CD14-positive monocyte (primary cell): ENCODE measurements at regions not wholly inside any gene's neighbourhood (a gene's known extent, or its start where the extent isn't known, plus 50 kb on each side); places are given as distances from the start of the nearest gene placed in this dataset.
"Not testable (repeated sequence)": the region's sequence is repeated elsewhere in the genome, so short reads cannot be mapped to it uniquely, and the experiment has no call there.

Experiments
- DNase-seq, 3 donors: peaks; one replicate each; pipeline ENCODE4 v3.0.0-alpha.2; 2011 to 2022
- H2AFZ ChIP-seq: 2 replicates; pipeline ENCODE4 v1.6.0; 2012; ENCODE audit warnings: mild to moderate bottlenecking, low read depth, low read length, inconsistent platforms; ENCODE audit not compliant: insufficient read depth, poor library complexity, severe bottlenecking
- H3K27ac ChIP-seq, 2 donors: 1 replicate in 1 of 2; 2 replicates in 1 of 2; pipeline ENCODE4 v1.5.1; 2012 to 2013; ENCODE audit warnings: low read length in 2 of 2, control low read depth in 1 of 2, inconsistent platforms in 1 of 2, low read depth in 1 of 2, mild to moderate bottlenecking in 1 of 2
- H3K27me3 ChIP-seq, 2 donors: one replicate each; pipeline versions ENCODE4 v1.6.0 to v1.6.1; 2011 to 2013; ENCODE audit warnings: low read length in 2 of 2; ENCODE audit not compliant: control insufficient read depth in 2 of 2, insufficient read depth in 2 of 2
- H3K36me3 ChIP-seq, 2 donors: replicated peaks in 1 of 2; 1 replicate in 1 of 2; 2 replicates in 1 of 2; pipeline versions ENCODE4 v1.5.1 to v1.6.1; 2012 to 2013; ENCODE audit warnings: low read length in 2 of 2, control low read depth in 1 of 2, inconsistent platforms in 1 of 2, mild to moderate bottlenecking in 1 of 2; ENCODE audit not compliant: insufficient read depth in 2 of 2, control insufficient read depth in 1 of 2
- H3K4me1 ChIP-seq, 2 donors: 1 replicate in 1 of 2; 2 replicates in 1 of 2; pipeline versions ENCODE4 v1.5.1 to v1.6.1; 2012 to 2013; ENCODE audit warnings: low read length in 2 of 2, control low read depth in 1 of 2, inconsistent platforms in 1 of 2, mild to moderate bottlenecking in 1 of 2, moderate library complexity in 1 of 2; ENCODE audit not compliant: insufficient read depth in 2 of 2, control insufficient read depth in 1 of 2
- H3K4me2 ChIP-seq: replicated peaks from 2 replicates; pipeline ENCODE3; 2012; ENCODE audit warnings: low read length, moderate library complexity, mild to moderate bottlenecking; ENCODE audit not compliant: poor library complexity, severe bottlenecking; ENCODE audit errors: extremely low read depth
- H3K4me3 ChIP-seq, 3 experiments: fragments of 200-600 bp in 1 of 3; sonication (generic) in 1 of 3; replicated peaks in 1 of 3; 1 replicate in 2 of 3; 2 replicates in 1 of 3; pipeline ENCODE4 v1.5.1; 2011 to 2013; ENCODE audit warnings: low read length in 3 of 3, mild to moderate bottlenecking in 3 of 3, control low read depth in 2 of 3, low read depth in 2 of 3, inconsistent platforms in 1 of 3, moderate library complexity in 1 of 3
- H3K79me2 ChIP-seq: 2 replicates; pipeline ENCODE4 v1.6.0; 2012; ENCODE audit warnings: mild to moderate bottlenecking, control low read depth, inconsistent platforms, low read length, moderate library complexity; ENCODE audit not compliant: insufficient read depth
- H3K9ac ChIP-seq: 2 replicates; pipeline ENCODE4 v1.6.0; 2017; ENCODE audit warnings: low read length, mild to moderate bottlenecking; ENCODE audit not compliant: insufficient read depth, poor library complexity, severe bottlenecking
- H3K9me3 ChIP-seq, 2 donors: replicated peaks in 1 of 2; 1 replicate in 1 of 2; 2 replicates in 1 of 2; pipeline versions ENCODE4 v1.5.1 to v1.6.1; 2012 to 2013; ENCODE audit warnings: low read length in 2 of 2, control low read depth in 1 of 2; ENCODE audit not compliant: control insufficient read depth in 1 of 2, insufficient read depth in 1 of 2
- H4K20me1 ChIP-seq: 2 replicates; pipeline ENCODE4 v1.6.0; 2012; ENCODE audit warnings: mild to moderate bottlenecking, low read length, control low read depth, moderate library complexity; ENCODE audit not compliant: insufficient read depth
- H3K27ac Mint-ChIP-seq, 7 donors: one replicate each; pipeline ENCODE4 v1.8.0; 2020; ENCODE audit warnings: mild to moderate bottlenecking in 7 of 7, mixed read lengths in 7 of 7, moderate library complexity in 6 of 7, inconsistent platforms in 2 of 7
- H3K27me3 Mint-ChIP-seq, 3 donors: one replicate each; pipeline ENCODE4 v1.8.0; 2021 to 2022; ENCODE audit warnings: low read depth in 3 of 3, mild to moderate bottlenecking in 3 of 3, mixed read lengths in 3 of 3, moderate library complexity in 3 of 3, inconsistent platforms in 1 of 3
- H3K36me3 Mint-ChIP-seq, 2 donors: one replicate each; pipeline ENCODE4 v1.8.0; 2020; ENCODE audit warnings: mixed read lengths in 2 of 2, inconsistent platforms in 1 of 2, mild to moderate bottlenecking in 1 of 2
- H3K4me1 Mint-ChIP-seq: one replicate; pipeline ENCODE4 v1.8.0; 2020; ENCODE audit warnings: mild to moderate bottlenecking, mixed read lengths
- H3K4me3 Mint-ChIP-seq, 2 donors: one replicate each; pipeline ENCODE4 v1.8.0; 2020; ENCODE audit warnings: mild to moderate bottlenecking in 2 of 2, mixed read lengths in 2 of 2, moderate library complexity in 1 of 2
- H3K9me3 Mint-ChIP-seq, 7 donors: one replicate each; pipeline ENCODE4 v1.8.0; 2020 to 2022; ENCODE audit warnings: mixed read lengths in 7 of 7, mild to moderate bottlenecking in 6 of 7, moderate library complexity in 6 of 7, inconsistent platforms in 2 of 7
- WGBS: methylation state at CpG from one replicate; pipeline ENCODE4 v1.1.5; 2013; ENCODE audit warnings: missing lambda C conversion rate; ENCODE audit not compliant: insufficient coverage; 5-methylcytosine and 5-hydroxymethylcytosine counted together
- intact Hi-C, 2 donors: fragments of 100-400 bp; cut with micrococcal nuclease; formaldehyde crosslinking; loops; one replicate each; pipeline versions ENCODE4 v1.15.0 to v1.15.1; 2023
- TF ChIP-seq, protein P1 (sequence below): fragments of 200-600 bp; IDR thresholded peaks from one replicate; pipeline ENCODE4 v1.8.0; 2022; ENCODE audit warnings: antibody characterized with exemption, mild to moderate bottlenecking

DNA sequence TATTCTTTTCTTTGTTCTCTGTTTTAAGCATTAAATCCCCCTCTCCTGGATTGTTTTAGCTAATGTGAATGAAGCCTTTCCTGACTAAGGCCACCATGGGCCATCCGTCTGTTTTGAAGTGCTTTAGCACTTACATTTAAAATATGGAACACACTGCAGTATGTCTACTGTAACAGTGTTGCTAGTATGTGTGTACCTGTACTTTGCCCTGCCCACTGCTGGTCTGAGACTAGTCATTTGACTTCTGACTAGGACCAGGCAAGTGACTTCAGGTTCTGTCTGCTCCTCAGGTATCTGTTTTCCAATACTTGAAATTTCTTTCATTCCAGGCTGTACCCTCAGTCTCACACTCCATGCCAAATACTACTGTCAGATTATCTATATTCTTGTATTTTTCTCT lies 120.1 kb upstream of the TSPAN8 start:
- no peaks in the 10 kb centered on the region for H3K4me1 Mint-ChIP-seq
- no peaks in the 10 kb centered on the region for H3K4me1 ChIP-seq
- no peak overlapping the region for H3K4me3 ChIP-seq
- H3K27me3 ChIP-seq: no peaks in the 10 kb centered on the region
- H2AFZ ChIP-seq: no peak overlapping the region
- no peaks in the 10 kb centered on the region for H4K20me1 ChIP-seq
- intact Hi-C loops: no loop called here
- H3K27ac ChIP-seq: no peak overlapping the region
- H3K9me3 Mint-ChIP-seq: peaks cover 0 to 6% (median 0%) of the 10 kb centered on the region in 7 donors
- H3K36me3 Mint-ChIP-seq: no peaks in the 10 kb centered on the region
- WGBS: no CpG with 5 or more reads among the region's 1 CpG
- peaks cover 0 to 1% (median 0%) of the 10 kb centered on the region in 3 donors for H3K27me3 Mint-ChIP-seq
- H3K4me3 Mint-ChIP-seq: no peak overlapping the region
- no peaks in the 10 kb centered on the region for H3K79me2 ChIP-seq
- H3K4me2 ChIP-seq: no peak overlapping the region
- no peak overlapping the region for H3K27ac Mint-ChIP-seq
- H3K9ac ChIP-seq: no peak overlapping the region
- TF ChIP-seq, protein P1, sequence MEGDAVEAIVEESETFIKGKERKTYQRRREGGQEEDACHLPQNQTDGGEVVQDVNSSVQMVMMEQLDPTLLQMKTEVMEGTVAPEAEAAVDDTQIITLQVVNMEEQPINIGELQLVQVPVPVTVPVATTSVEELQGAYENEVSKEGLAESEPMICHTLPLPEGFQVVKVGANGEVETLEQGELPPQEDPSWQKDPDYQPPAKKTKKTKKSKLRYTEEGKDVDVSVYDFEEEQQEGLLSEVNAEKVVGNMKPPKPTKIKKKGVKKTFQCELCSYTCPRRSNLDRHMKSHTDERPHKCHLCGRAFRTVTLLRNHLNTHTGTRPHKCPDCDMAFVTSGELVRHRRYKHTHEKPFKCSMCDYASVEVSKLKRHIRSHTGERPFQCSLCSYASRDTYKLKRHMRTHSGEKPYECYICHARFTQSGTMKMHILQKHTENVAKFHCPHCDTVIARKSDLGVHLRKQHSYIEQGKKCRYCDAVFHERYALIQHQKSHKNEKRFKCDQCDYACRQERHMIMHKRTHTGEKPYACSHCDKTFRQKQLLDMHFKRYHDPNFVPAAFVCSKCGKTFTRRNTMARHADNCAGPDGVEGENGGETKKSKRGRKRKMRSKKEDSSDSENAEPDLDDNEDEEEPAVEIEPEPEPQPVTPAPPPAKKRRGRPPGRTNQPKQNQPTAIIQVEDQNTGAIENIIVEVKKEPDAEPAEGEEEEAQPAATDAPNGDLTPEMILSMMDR: no peak
- no peaks in the 10 kb centered on the region for H3K36me3 ChIP-seq
- DNase-seq: no peak
- peaks cover 0 to 5% of the 10 kb centered on the region in 2 donors for H3K9me3 ChIP-seq

GRCh38 chr12:71276541-71276940 lies 118.7 kb upstream of the TSPAN8 start:
- no peak overlapping the region for H3K4me3 ChIP-seq
- H3K4me2 ChIP-seq: no peak overlapping the region
- no peaks in the 10 kb centered on the region for H3K4me1 ChIP-seq
- H3K9ac ChIP-seq: no peak overlapping the region
- no peak overlapping the region for H2AFZ ChIP-seq
- H3K27me3 ChIP-seq: no peaks in the 10 kb centered on the region
- H3K36me3 ChIP-seq: no peaks in the 10 kb centered on the region
- peaks cover 0 to under 1% of the 10 kb centered on the region in 2 donors for H3K9me3 ChIP-seq
- intact Hi-C loops: no loop called here
- no peaks in the 10 kb centered on the region for H3K79me2 ChIP-seq
- Mint-ChIP-seq H3K36me3 (no peaks in the 10 kb centered on the region), H3K4me3 (no peak overlapping the region), H3K4me1 (no peaks in the 10 kb centered on the region), H3K9me3 (peaks cover 0 to 3% (median 0%) of the 10 kb centered on the region in 7 donors), H3K27ac (no peak overlapping the region), H3K27me3 (peaks cover 0 to 3% (median 0%) of the 10 kb centered on the region in 3 donors)
- H4K20me1 ChIP-seq: no peaks in the 10 kb centered on the region
- H3K27ac ChIP-seq: no peak overlapping the region
- no peak for DNase-seq
- TF ChIP-seq, protein P1: no peak

DNA sequence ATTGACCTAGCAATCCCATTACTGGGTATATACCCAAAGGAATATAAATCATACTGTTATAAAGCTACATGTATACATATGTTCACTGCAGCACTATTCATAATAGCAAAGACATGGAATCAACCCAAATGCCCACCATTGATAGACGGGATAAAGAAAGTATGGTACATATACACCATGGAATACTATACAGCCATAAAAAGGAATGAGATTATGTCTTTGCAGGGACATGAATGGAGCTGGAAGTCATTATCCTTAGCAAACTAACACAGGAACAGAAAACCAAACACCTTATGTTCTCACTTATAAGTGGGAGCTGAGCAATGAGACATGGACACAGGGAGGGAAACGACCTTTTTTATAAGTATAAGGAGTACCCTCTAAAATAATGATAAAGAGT lies 113.0 kb upstream of the TSPAN8 start:
- DNase-seq, H3K27ac Mint-ChIP-seq, H3K4me1 Mint-ChIP-seq, H3K4me1 ChIP-seq, H3K36me3 ChIP-seq, H3K4me3 ChIP-seq, H3K9ac ChIP-seq, H4K20me1 ChIP-seq, H3K4me2 ChIP-seq, H3K9me3 ChIP-seq, H3K27me3 Mint-ChIP-seq, H2AFZ ChIP-seq, H3K4me3 Mint-ChIP-seq, intact Hi-C loops, H3K36me3 Mint-ChIP-seq, H3K27me3 ChIP-seq, H3K27ac ChIP-seq, H3K9me3 Mint-ChIP-seq, H3K79me2 ChIP-seq: not testable (repeated sequence)
- no CpG with 5 or more reads among the region's 2 CpGs for WGBS
